ENCODE measurements at regions not wholly inside any gene's neighbourhood (a gene's known extent, or its start where the extent isn't known, plus 50 kb on each side); places are given as distances from the start of the nearest gene placed in this dataset.
"Not testable (repeated sequence)": the region's sequence is repeated elsewhere in the genome, so short reads cannot be mapped to it uniquely, and the experiment has no call there.

DNA sequence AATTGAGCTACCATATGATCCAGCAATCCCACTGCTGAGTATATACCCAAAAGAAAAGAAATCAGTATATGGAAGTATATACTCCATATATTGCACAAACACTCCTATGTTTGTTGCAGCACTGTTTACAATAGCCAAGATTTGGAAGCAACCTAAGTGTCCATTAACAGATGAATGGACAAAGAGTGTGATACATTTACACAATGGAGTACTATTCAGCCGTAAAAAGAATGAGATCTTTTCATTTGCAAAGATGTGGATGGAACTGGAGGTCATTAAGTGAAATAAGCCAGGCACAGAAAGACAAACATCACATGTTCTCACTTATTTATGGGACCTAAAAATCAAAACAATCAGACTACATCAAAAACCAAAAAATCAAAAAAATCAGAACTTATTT, 133.4 kb upstream of the ADCY1 start:
- H3K27ac ChIP-seq (ENCODE audit: insufficient read depth, low read depth, low read length, poor library complexity, severe bottlenecking); H3K4me3 ChIP-seq (ENCODE audit: insufficient read depth, low read depth, low read length); H3K9me3 ChIP-seq (ENCODE audit: control insufficient read depth, low read length); H3K4me1 ChIP-seq (ENCODE audit: control insufficient read depth, insufficient read depth, low read length); H3K27me3 ChIP-seq (ENCODE audit: control insufficient read depth, insufficient read depth, low read length, poor library complexity, severe bottlenecking); H3K36me3 ChIP-seq (ENCODE audit: control insufficient read depth, insufficient read depth, low read length): not testable (repeated sequence)
- 92 to 100% methylated on average over 1 of the region's 1 CpG for WGBS, 2 experiments

DNA sequence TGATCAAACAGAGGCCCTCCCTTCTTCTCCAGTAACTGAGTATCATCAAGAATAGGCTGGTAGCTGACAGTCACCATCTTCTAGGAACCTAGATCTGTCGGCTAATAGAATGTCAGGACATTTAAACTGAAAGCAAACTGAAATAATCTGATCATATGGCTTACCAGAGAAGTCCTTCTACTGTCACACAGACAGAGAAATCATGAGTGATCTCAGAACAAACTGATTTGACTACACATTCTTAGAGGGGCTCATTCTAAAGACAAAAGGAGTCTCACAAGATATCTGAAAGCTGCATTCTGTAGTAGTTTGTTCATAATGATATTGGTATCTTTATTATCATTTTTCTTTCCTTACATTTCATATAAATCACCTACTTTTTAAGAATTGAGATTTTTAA, 130.9 kb upstream of the ADCY1 start:
- Histone ChIP-seq H3K27me3 (ENCODE audit: control insufficient read depth, insufficient read depth, low read length, poor library complexity, severe bottlenecking) (no peaks in the 10 kb centered on the region), H3K9me3 (ENCODE audit: control insufficient read depth, low read length) (no peaks in the 10 kb centered on the region), H3K27ac (ENCODE audit: insufficient read depth, low read depth, low read length, poor library complexity, severe bottlenecking) (no peak overlapping the region), H3K4me3 (ENCODE audit: insufficient read depth, low read depth, low read length) (no peak overlapping the region), H3K4me1 (ENCODE audit: control insufficient read depth, insufficient read depth, low read length) (no peaks in the 10 kb centered on the region), H3K36me3 (ENCODE audit: control insufficient read depth, insufficient read depth, low read length) (no peaks in the 10 kb centered on the region)
- 97 to 100% methylated on average over 1 of the region's 1 CpG for WGBS, 2 experiments

DNA sequence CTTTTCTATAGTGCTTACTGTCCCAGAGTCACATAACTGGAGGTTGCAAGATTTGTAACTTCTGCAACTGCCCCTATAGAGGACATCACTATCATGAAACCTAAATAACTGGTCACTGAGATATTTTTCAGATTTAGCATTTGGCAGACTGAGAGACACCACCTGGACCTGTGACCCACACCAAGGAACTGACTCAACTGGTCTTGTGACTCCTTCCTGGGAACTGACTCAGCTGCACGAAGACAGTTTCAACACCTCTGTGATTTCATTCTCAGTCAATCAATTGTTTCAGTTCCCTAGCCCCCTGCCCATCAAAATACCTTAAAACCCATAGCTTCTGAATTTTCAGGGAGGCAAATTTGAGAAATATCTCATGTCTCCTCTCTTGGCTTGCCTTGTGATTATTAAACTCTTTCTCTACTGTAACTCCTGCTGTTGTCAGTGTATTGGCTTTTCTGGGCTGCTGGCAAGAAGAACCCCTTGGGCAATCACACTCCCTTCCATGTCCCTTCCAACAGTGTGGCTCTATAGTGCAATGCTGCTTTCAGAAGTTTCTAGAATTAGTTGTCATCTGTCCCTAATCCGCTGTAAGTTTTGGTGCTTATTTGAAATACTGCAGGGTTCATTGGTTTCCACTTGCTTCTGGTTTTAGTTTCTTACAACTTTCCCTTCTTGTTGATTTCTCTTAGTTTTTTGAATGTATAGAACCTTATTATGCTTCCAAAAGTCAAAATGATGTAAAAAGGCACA, 127.8 kb upstream of the ADCY1 start:
- WGBS, 2 experiments = 66 to 74% methylated on average over 2 of the region's 2 CpGs
- H3K27ac ChIP-seq (ENCODE audit: insufficient read depth, low read depth, low read length, poor library complexity, severe bottlenecking) = no peak overlapping the region
- no peaks in the 10 kb centered on the region for H3K9me3 ChIP-seq (ENCODE audit: control insufficient read depth, low read length)
- no peaks in the 10 kb centered on the region for H3K27me3 ChIP-seq (ENCODE audit: control insufficient read depth, insufficient read depth, low read length, poor library complexity, severe bottlenecking)
- no peak overlapping the region for H3K4me3 ChIP-seq (ENCODE audit: insufficient read depth, low read depth, low read length)
- H3K4me1 ChIP-seq (ENCODE audit: control insufficient read depth, insufficient read depth, low read length) = no peaks in the 10 kb centered on the region
- H3K36me3 ChIP-seq (ENCODE audit: control insufficient read depth, insufficient read depth, low read length) = no peaks in the 10 kb centered on the region

DNA sequence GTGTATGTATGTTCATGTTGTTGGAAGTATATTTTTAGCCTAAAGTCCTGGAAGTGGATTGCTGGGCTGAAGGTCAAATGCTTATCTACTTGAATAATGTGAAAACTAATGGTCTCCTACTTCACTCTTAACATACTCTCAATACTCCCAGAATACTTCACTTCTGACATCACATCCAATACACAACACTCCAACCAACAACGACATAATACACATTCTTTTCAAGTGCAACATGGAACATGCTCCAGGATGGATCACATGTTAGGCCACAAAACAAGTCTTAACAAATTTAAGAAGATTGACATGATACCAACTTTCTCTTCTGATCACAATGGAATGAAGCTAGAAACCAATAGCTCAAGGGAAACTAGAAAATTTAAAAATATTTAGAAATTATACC, 126.9 kb upstream of the ADCY1 start:
- H3K36me3 ChIP-seq (ENCODE audit: control insufficient read depth, insufficient read depth, low read length) = no peaks in the 10 kb centered on the region
- 93 to 97% methylated on average over 1 of the region's 1 CpG for WGBS, 2 experiments

DNA sequence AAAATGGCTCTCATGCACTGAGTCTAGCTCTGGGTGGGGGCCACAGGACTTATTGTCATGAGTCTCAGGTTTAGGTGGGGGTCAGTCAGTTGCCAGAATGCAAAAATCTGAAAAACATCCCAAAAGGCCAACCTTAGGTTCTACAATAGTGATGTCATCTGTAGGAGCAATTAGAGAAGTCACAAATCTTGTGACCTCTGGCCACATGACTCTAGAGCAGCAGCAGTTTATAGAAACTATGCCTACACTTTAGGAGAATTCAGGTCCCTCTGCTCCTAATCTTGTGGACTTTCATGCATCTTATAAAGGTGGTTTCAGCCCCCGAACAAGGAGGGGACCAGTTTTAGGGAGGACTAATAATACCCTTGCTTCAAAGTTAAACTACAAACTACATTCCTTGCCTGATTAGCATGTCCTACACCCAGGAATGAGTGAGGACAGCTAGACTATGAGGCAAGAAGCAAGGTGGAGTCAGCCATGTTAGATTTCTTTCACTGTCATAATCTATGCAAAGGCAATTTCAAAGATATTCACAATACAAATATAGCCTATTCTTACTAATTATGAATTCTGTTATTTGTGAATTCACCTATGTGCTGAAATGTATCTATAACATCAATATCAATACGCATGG, 123.5 kb upstream of the ADCY1 start:
- WGBS, 2 experiments = 94 to 100% methylated on average over 1 to 2 of the region's 2 CpGs
- H3K9me3 ChIP-seq (ENCODE audit: control insufficient read depth, low read length) = no peaks in the 10 kb centered on the region
- H3K4me3 ChIP-seq (ENCODE audit: insufficient read depth, low read depth, low read length) = no peak overlapping the region
- no peaks in the 10 kb centered on the region for H3K4me1 ChIP-seq (ENCODE audit: control insufficient read depth, insufficient read depth, low read length)
- H3K36me3 ChIP-seq (ENCODE audit: control insufficient read depth, insufficient read depth, low read length) = no peaks in the 10 kb centered on the region
- no peaks in the 10 kb centered on the region for H3K27me3 ChIP-seq (ENCODE audit: control insufficient read depth, insufficient read depth, low read length, poor library complexity, severe bottlenecking)
- no peak overlapping the region for H3K27ac ChIP-seq (ENCODE audit: insufficient read depth, low read depth, low read length, poor library complexity, severe bottlenecking)

More for the DNA sequence above, 126.9 kb upstream of the ADCY1 start:
- H3K4me3 ChIP-seq (ENCODE audit: insufficient read depth, low read depth, low read length) = no peak overlapping the region
- no peaks in the 10 kb centered on the region for H3K9me3 ChIP-seq (ENCODE audit: control insufficient read depth, low read length)
- H3K4me1 ChIP-seq (ENCODE audit: control insufficient read depth, insufficient read depth, low read length) = no peaks in the 10 kb centered on the region
- no peak overlapping the region for H3K27ac ChIP-seq (ENCODE audit: insufficient read depth, low read depth, low read length, poor library complexity, severe bottlenecking)
- no peaks in the 10 kb centered on the region for H3K27me3 ChIP-seq (ENCODE audit: control insufficient read depth, insufficient read depth, low read length, poor library complexity, severe bottlenecking)

DNA sequence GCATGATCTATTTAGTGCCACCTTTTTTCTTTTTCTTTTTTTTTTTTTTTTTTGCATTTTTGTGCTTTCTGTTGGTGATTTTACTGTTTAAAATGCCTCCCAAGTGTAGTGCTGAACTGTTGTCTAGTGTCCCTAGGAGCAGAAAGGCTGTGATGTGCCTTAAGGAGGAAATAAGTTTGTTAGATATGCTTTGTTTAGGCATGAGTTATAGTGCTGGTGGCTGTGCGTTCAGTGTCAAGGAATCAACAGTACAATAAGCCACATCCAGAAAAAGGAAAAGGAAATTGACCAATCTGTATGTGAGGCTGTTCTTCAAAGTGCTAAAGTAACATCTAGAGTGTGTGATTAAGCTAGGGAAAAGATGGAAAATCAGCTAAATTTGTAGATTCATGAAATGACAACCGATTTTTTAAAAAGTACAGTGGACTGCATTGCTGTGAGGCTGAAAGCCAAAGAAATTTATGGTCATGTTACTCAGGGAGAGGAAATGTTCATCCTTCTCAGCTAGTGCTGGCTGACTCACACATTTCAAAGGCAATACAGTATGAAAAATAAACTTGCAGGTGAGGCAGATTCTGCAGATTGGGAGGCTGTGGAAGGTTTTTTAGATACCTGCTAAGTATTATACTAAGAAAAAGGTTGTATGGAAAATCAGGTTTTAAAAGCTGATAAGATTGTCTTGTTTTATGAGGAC, 122.7 kb upstream of the ADCY1 start:
- H3K27me3 ChIP-seq (ENCODE audit: control insufficient read depth, insufficient read depth, low read length, poor library complexity, severe bottlenecking) = no peaks in the 10 kb centered on the region
- H3K27ac ChIP-seq (ENCODE audit: insufficient read depth, low read depth, low read length, poor library complexity, severe bottlenecking) = no peak overlapping the region
- no peaks in the 10 kb centered on the region for H3K36me3 ChIP-seq (ENCODE audit: control insufficient read depth, insufficient read depth, low read length)
- no peaks in the 10 kb centered on the region for H3K4me1 ChIP-seq (ENCODE audit: control insufficient read depth, insufficient read depth, low read length)
- 88 to 90% methylated on average over 2 of the region's 2 CpGs for WGBS, 2 experiments
- no peaks in the 10 kb centered on the region for H3K9me3 ChIP-seq (ENCODE audit: control insufficient read depth, low read length)
- no peak overlapping the region for H3K4me3 ChIP-seq (ENCODE audit: insufficient read depth, low read depth, low read length)

DNA sequence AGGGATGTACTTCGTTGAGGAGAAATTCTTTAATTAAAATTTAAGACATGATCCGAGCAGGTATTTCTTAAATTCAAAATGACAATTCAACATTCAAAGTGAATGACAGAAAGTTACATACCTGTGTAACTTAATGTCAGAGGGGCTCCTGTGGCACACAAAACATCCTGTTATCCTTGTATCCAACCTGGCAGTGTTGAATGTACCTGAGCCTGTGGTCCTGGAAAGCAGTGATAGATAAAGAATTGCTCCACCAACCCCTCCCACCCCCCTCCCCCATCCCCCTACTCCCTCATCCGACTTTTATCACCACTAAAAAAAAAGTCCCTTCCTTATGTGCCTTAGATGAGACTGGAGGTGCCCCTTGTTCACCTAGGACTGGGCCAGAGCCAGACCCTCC, 119.4 kb upstream of the ADCY1 start:
- Histone ChIP-seq H3K4me1 (ENCODE audit: control insufficient read depth, insufficient read depth, low read length) (no peaks in the 10 kb centered on the region), H3K27ac (ENCODE audit: insufficient read depth, low read depth, low read length, poor library complexity, severe bottlenecking) (no peak overlapping the region)
- WGBS, 2 experiments = 79 to 92% methylated on average over 3 of the region's 3 CpGs

DNA sequence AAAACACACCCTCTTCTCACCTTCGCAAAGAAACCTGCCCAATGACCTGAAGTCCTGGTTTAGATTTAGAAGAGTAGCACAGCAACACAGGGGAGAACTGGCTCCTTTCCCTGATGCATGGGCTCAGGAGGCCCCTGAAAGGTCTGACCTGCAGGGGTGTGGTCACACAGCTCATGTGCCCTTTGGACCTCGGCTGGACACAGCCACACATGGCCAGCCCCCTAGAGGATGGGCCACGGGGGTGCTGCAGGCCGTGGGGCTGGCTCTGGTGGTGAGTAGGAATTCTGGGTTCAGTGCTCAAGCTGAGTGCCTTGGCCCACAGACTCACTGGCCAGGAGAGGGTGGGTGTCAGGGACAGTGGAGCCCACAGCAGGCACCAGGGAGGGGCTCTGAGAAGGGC, 118.5 kb upstream of the ADCY1 start:
- 91 to 92% methylated on average over 4 of the region's 4 CpGs for WGBS, 2 experiments
- H3K36me3 ChIP-seq (ENCODE audit: control insufficient read depth, insufficient read depth, low read length) = no peaks in the 10 kb centered on the region
- H3K4me1 ChIP-seq (ENCODE audit: control insufficient read depth, insufficient read depth, low read length) = no peaks in the 10 kb centered on the region
- H3K27me3 ChIP-seq (ENCODE audit: control insufficient read depth, insufficient read depth, low read length, poor library complexity, severe bottlenecking) = no peaks in the 10 kb centered on the region
- H3K4me3 ChIP-seq (ENCODE audit: insufficient read depth, low read depth, low read length) = no peak overlapping the region
- H3K9me3 ChIP-seq (ENCODE audit: control insufficient read depth, low read length) = no peaks in the 10 kb centered on the region
- no peak overlapping the region for H3K27ac ChIP-seq (ENCODE audit: insufficient read depth, low read depth, low read length, poor library complexity, severe bottlenecking)

More for the DNA sequence above, 119.4 kb upstream of the ADCY1 start:
- H3K27me3 ChIP-seq (ENCODE audit: control insufficient read depth, insufficient read depth, low read length, poor library complexity, severe bottlenecking) = no peaks in the 10 kb centered on the region
- H3K36me3 ChIP-seq (ENCODE audit: control insufficient read depth, insufficient read depth, low read length) = no peaks in the 10 kb centered on the region
- no peaks in the 10 kb centered on the region for H3K9me3 ChIP-seq (ENCODE audit: control insufficient read depth, low read length)
- no peak overlapping the region for H3K4me3 ChIP-seq (ENCODE audit: insufficient read depth, low read depth, low read length)

DNA sequence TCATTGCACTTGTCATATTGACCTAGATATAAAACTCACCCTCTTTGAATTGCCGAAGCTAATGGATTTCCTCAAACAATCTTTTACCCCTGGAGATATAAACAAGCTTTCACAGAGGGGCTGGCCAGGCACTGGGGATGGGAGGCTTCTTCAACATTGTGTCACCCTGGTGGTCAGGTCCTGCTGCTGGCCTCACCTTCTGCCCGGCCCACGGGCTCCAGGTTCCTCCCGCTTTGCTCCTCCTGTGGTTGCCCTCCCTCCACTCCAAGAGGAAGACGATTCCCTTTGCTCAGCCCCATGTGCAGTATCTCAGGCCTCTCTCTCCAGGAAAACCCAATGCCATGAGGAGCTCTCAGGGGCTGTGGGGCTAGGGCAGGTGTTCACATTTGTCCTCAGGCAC, 118.1 kb upstream of the ADCY1 start:
- Histone ChIP-seq H3K27ac (ENCODE audit: insufficient read depth, low read depth, low read length, poor library complexity, severe bottlenecking) (no peak overlapping the region), H3K4me3 (ENCODE audit: insufficient read depth, low read depth, low read length) (no peak overlapping the region), H3K4me1 (ENCODE audit: control insufficient read depth, insufficient read depth, low read length) (no peaks in the 10 kb centered on the region), H3K9me3 (ENCODE audit: control insufficient read depth, low read length) (no peaks in the 10 kb centered on the region), H3K36me3 (ENCODE audit: control insufficient read depth, insufficient read depth, low read length) (no peaks in the 10 kb centered on the region), H3K27me3 (ENCODE audit: control insufficient read depth, insufficient read depth, low read length, poor library complexity, severe bottlenecking) (no peaks in the 10 kb centered on the region)
- 80 to 81% methylated on average over 5 of the region's 5 CpGs for WGBS, 2 experiments

DNA sequence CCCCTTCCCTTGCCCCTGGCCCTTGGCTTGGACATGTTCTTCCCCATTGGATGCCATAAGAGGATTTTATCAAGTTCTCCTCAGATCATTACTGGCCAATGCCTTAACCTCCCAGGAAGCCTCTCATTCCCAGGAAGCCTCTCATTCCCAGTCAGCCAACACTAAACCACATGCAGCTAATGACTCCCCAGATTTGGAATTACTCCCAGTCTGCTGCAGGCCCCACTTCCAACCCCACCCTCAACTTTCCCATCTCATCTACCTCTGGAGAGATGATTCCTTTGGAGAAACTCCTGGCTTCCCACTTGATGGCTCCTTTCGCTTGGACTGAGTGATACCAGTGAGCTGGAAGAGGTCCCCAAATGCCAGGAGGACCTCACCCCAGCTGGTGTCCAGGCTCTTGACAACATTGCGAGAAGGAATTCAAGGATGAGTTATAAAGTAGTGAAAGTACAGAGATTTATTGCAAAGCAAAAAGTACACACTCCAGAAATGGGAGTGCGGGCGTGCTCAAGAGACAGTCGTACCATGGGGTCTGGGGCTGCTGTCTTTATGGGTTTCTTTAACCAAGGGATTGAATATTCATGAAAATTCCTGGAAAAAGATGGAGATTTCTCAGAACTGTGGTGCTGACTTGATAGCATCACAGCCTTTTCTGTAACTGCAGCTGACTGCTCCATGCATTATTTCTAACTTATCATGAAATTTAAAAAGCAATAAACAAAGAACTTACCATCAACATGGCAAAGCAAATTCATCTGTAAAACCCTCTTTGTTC, 117.2 kb upstream of the ADCY1 start:
- WGBS, 2 experiments = 94 to 96% methylated on average over 5 of the region's 5 CpGs

More for the DNA sequence above, 117.2 kb upstream of the ADCY1 start:
- Histone ChIP-seq H3K4me1 (ENCODE audit: control insufficient read depth, insufficient read depth, low read length) (no peaks in the 10 kb centered on the region), H3K27ac (ENCODE audit: insufficient read depth, low read depth, low read length, poor library complexity, severe bottlenecking) (no peak overlapping the region), H3K36me3 (ENCODE audit: control insufficient read depth, insufficient read depth, low read length) (no peaks in the 10 kb centered on the region), H3K4me3 (ENCODE audit: insufficient read depth, low read depth, low read length) (no peak overlapping the region), H3K9me3 (ENCODE audit: control insufficient read depth, low read length) (no peaks in the 10 kb centered on the region), H3K27me3 (ENCODE audit: control insufficient read depth, insufficient read depth, low read length, poor library complexity, severe bottlenecking) (no peaks in the 10 kb centered on the region)
